SK-N-SH (cell line): ENCODE measurements at regions not wholly inside any gene's neighbourhood (a gene's known extent, or its start where the extent isn't known, plus 50 kb on each side); places are given as distances from the start of the nearest gene placed in this dataset.

Experiments used
- CTCF ChIP-seq: fragments of 200-600 bp; sonication (generic); IDR thresholded peaks from 2 replicates; pipeline ENCODE4 v1.6.1; 2017; ENCODE audit warnings: antibody characterized with exemption, mild to moderate bottlenecking, moderate library complexity
- GABPA ChIP-seq: IDR thresholded peaks from 2 replicates; pipeline ENCODE4 v1.4.0; 2012; ENCODE audit warnings: low read depth, mild to moderate bottlenecking
- NFIC ChIP-seq: IDR thresholded peaks from 2 replicates; pipeline ENCODE4 v1.4.0; 2012; ENCODE audit warnings: borderline replicate concordance
- POLR2AphosphoS5 ChIP-seq: IDR thresholded peaks from 2 replicates; pipeline ENCODE4 v1.6.1; 2012; ENCODE audit warnings: low read depth, low read length
- TEAD4 ChIP-seq: IDR thresholded peaks from 2 replicates; pipeline ENCODE4 v1.4.0; 2012; ENCODE audit warnings: mild to moderate bottlenecking, borderline replicate concordance; ENCODE audit not compliant: insufficient read depth

- no peak for TF ChIP-seq GABPA
- TF ChIP-seq CTCF = no peak
- TF ChIP-seq NFIC = no peak
- TF ChIP-seq TEAD4 = no peak
- TF ChIP-seq POLR2AphosphoS5 = no peak
These were observed 332.1 kb upstream of the TCF4 start for GRCh38 chr18:55920063-55920462.
